GM18508 (cell line): ENCODE measurements at regions not wholly inside any gene's neighbourhood (a gene's known extent, or its start where the extent isn't known, plus 50 kb on each side); places are given as distances from the start of the nearest gene placed in this dataset.

Source experiments
- ATAC-seq: cut with Tn5 transposase; IDR thresholded peaks from one replicate; pipeline ENCODE4 v1.9.1; 2021; ENCODE audit warnings: moderate number of reproducible peaks; ENCODE audit not compliant: insufficient read depth, unreplicated experiment

- no peak for ATAC-seq
These were observed 186.0 kb upstream of the LPP start for GRCh38 chr3:187967993-187968392.

GRCh38 chr3:187968883-187969580, 184.9 kb upstream of the LPP start:
- ATAC-seq: no peak

GRCh38 chr3:187969581-187969950, 184.4 kb upstream of the LPP start:
- no peak for ATAC-seq

GRCh38 chr3:187970106-187970505, 183.9 kb upstream of the LPP start:
- no peak for ATAC-seq

- no peak for ATAC-seq
These were observed 182.3 kb upstream of the LPP start for GRCh38 chr3:187971629-187972028.

GRCh38 chr3:187972454-187972853, 181.5 kb upstream of the LPP start:
- no peak for ATAC-seq

GRCh38 chr3:187973977-187974870, 179.7 kb upstream of the LPP start:
- no peak for ATAC-seq

- ATAC-seq: no peak
These were observed 179.1 kb upstream of the LPP start for GRCh38 chr3:187974871-187975271.

- no peak for ATAC-seq
These were observed 178.2 kb upstream of the LPP start for GRCh38 chr3:187975561-187976364.

- no peak for ATAC-seq
These were observed 177.5 kb upstream of the LPP start for GRCh38 chr3:187976365-187976900.

- no peak for ATAC-seq
These were observed 176.3 kb upstream of the LPP start for GRCh38 chr3:187977659-187978058.

- ATAC-seq: no peak
These were observed 175.4 kb upstream of the LPP start for GRCh38 chr3:187978433-187979011.

- ATAC-seq: no peak
These were observed 174.4 kb upstream of the LPP start for GRCh38 chr3:187979564-187979963.

GRCh38 chr3:187980861-187981260, 173.1 kb upstream of the LPP start:
- ATAC-seq: no peak

GRCh38 chr3:187982142-187982541, 171.8 kb upstream of the LPP start:
- no peak for ATAC-seq

- ATAC-seq: no peak
These were observed 170.4 kb upstream of the LPP start for GRCh38 chr3:187983484-187984124.

- ATAC-seq: no peak
These were observed 168.3 kb upstream of the LPP start for GRCh38 chr3:187985647-187986046.

- ATAC-seq: no peak
These were observed 167.4 kb upstream of the LPP start for GRCh38 chr3:187986514-187986934.

- ATAC-seq: no peak
These were observed 166.8 kb upstream of the LPP start for GRCh38 chr3:187987187-187987586.

GRCh38 chr3:187987924-187988323, 166.0 kb upstream of the LPP start:
- no peak for ATAC-seq
